GM12878 (cell line): ENCODE measurements at regions not wholly inside any gene's neighbourhood (a gene's known extent, or its start where the extent isn't known, plus 50 kb on each side); places are given as distances from the start of the nearest gene placed in this dataset.

Experiments
- ATAC-seq: fragments of 200-7000 bp; cut with Tn5 transposase; 3 replicates; pipeline ENCODE4 v1.9.1; 2020; ENCODE audit warnings: mild to moderate bottlenecking, moderate library complexity
- BruUV-seq: library from RNA; stranded (reverse); fragments of 400-500 nt; replicated peaks from 2 replicates; lab custom pipeline; 2021; lab: Mats Ljungman, UMichigan
- CTCF ChIA-PET: fragments of 300-600 bp; sonication (Branson Sonifier 250); formaldehyde crosslinking; extraction: SDS; loops from one replicate; lab custom pipeline; 2021; ENCODE audit warnings: inconsistent platforms; lab: Yijun Ruan, JAX
- POLR2A ChIA-PET: fragments of 350-600 bp; formaldehyde crosslinking; extraction: SDS; loops from one replicate; lab custom pipeline; 2021; ENCODE audit warnings: inconsistent platforms; lab: Charles Lee
- RAD21 ChIA-PET: fragments of 300-600 bp; sonication (Branson Sonifier 250); formaldehyde crosslinking; loops from one replicate; lab custom pipeline; 2023; ENCODE audit warnings: antibody characterized with exemption; ENCODE audit not compliant: unreplicated experiment; lab: Charles Lee
- SMC1A ChIA-PET: fragments of 300-600 bp; sonication (Branson Sonifier 250); formaldehyde crosslinking; loops from one replicate; lab custom pipeline; 2023; ENCODE audit not compliant: unreplicated experiment, uncharacterized antibody; lab: Charles Lee
- DNase-seq: peaks from one replicate; pipeline ENCODE4 v3.0.0-alpha.2; 2011; ENCODE audit warnings: low read depth, low spot score
- FAIRE-seq: peaks from 3 replicates; lab custom pipeline; 2011; peaks lifted over from hg19 to GRCh38; lab: Jason Lieb, UNC
- H2AFZ ChIP-seq: 2 replicates; pipeline ENCODE4 v1.6.0; 2011; ENCODE audit warnings: low read depth, low read length, control low read depth; ENCODE audit not compliant: control insufficient read depth
- H3K27ac ChIP-seq: 2 replicates; pipeline ENCODE4 v1.5.1; 2011; ENCODE audit warnings: control low read depth; ENCODE audit not compliant: control insufficient read depth, insufficient read depth
- H3K27me3 ChIP-seq, 2 experiments: replicated peaks in 1 of 2; 2 replicates each; pipeline versions ENCODE4 v1.6.0 to v1.6.1; 2011; ENCODE audit warnings: low read length in 1 of 2; ENCODE audit not compliant: control insufficient read depth in 2 of 2, insufficient read depth in 2 of 2
- H3K36me3 ChIP-seq, 2 experiments: 2 replicates each; pipeline ENCODE4 v1.5.1; 2011; ENCODE audit warnings: low read length in 1 of 2; ENCODE audit not compliant: control insufficient read depth in 2 of 2, insufficient read depth in 2 of 2
- H3K4me1 ChIP-seq: 2 replicates; pipeline ENCODE4 v1.6.1; 2011; ENCODE audit warnings: mild to moderate bottlenecking, low read length, moderate library complexity, mixed read lengths; ENCODE audit not compliant: control insufficient read depth, insufficient read depth
- H3K4me2 ChIP-seq: 2 replicates; pipeline ENCODE4 v1.6.0; 2011; ENCODE audit warnings: control low read depth; ENCODE audit not compliant: control insufficient read depth, insufficient read depth
- H3K4me3 ChIP-seq: fragments of 200-600 bp; sonication (generic); 2 replicates; pipeline ENCODE4 v1.5.1; 2016
- H3K79me2 ChIP-seq: 2 replicates; pipeline ENCODE4 v1.6.0; 2011; ENCODE audit warnings: low read length; ENCODE audit not compliant: control insufficient read depth, insufficient read depth
- H3K9ac ChIP-seq: 2 replicates; pipeline ENCODE4 v1.8.0; 2011; ENCODE audit warnings: low read length, control low read depth, mixed read lengths; ENCODE audit not compliant: control insufficient read depth, insufficient read depth
- H3K9me3 ChIP-seq: replicated peaks from 3 replicates; pipeline ENCODE4 v1.5.1; 2011; ENCODE audit warnings: mild to moderate bottlenecking, low read length; ENCODE audit not compliant: control insufficient read depth, insufficient read depth
- H4K20me1 ChIP-seq: 2 replicates; pipeline ENCODE4 v1.6.0; 2011; ENCODE audit not compliant: control insufficient read depth, insufficient read depth
- BCL11A ChIP-seq: IDR thresholded peaks from 2 replicates; pipeline ENCODE4 v1.6.1; 2011; ENCODE audit warnings: low read depth, low read length
- BHLHE40 ChIP-seq, 2 experiments: fragments of 450-650 bp in 1 of 2; IDR thresholded peaks; 2 replicates each; pipeline ENCODE4 v1.6.1; 2011 to 2017; ENCODE audit warnings: low read depth in 2 of 2, borderline replicate concordance in 1 of 2, improper control_type of control experiment in 1 of 2, low read length in 1 of 2, mild to moderate bottlenecking in 1 of 2
- BRCA1 ChIP-seq: IDR thresholded peaks from 2 replicates; pipeline ENCODE4 v1.6.1; 2011; ENCODE audit warnings: low read depth, low read length, improper control_type of control experiment
- CBFB ChIP-seq: IDR thresholded peaks from 2 replicates; pipeline ENCODE4 v1.6.1; 2016; ENCODE audit warnings: antibody characterized with exemption, low read depth
- CEBPZ ChIP-seq: fragments of 150-350 bp; IDR thresholded peaks from 2 replicates; pipeline ENCODE4 v1.6.1; 2016; ENCODE audit warnings: low read depth, low read length
- CHD4 ChIP-seq: fragments of 200-600 bp; sonication (generic); IDR thresholded peaks from 2 replicates; pipeline ENCODE4 v1.6.1; 2016; ENCODE audit warnings: mild to moderate bottlenecking
- FOXK2 ChIP-seq: fragments of 450-650 bp; IDR thresholded peaks from 2 replicates; pipeline ENCODE4 v1.6.1; 2017; ENCODE audit warnings: mild to moderate bottlenecking, moderate library complexity
- IRF5 ChIP-seq: fragments of 450-650 bp; IDR thresholded peaks from 2 replicates; pipeline ENCODE4 v1.6.1; 2017; ENCODE audit warnings: borderline replicate concordance
- MTA2 ChIP-seq: fragments of 450-650 bp; IDR thresholded peaks from 2 replicates; pipeline ENCODE4 v1.6.1; 2016; ENCODE audit warnings: low read depth, mild to moderate bottlenecking, moderate library complexity
- NFXL1 ChIP-seq: fragments of 450-650 bp; IDR thresholded peaks from 2 replicates; pipeline ENCODE4 v1.6.1; 2017; ENCODE audit warnings: antibody characterized with exemption, mild to moderate bottlenecking, borderline replicate concordance
- NR2F1 ChIP-seq: fragments of 450-650 bp; conservative IDR thresholded peaks from 2 replicates; pipeline ENCODE4 v1.6.1; 2017; ENCODE audit warnings: mild to moderate bottlenecking
- PAX8 ChIP-seq: fragments of 450-650 bp; IDR thresholded peaks from 2 replicates; pipeline ENCODE4 v1.6.1; 2017; ENCODE audit warnings: mild to moderate bottlenecking, moderate library complexity
- POU2F2 ChIP-seq: IDR thresholded peaks from 3 replicates; pipeline ENCODE4 v1.6.1; 2011; ENCODE audit warnings: low read depth, mild to moderate bottlenecking, low read length, borderline replicate concordance
- SMAD5 ChIP-seq: IDR thresholded peaks from 2 replicates; pipeline ENCODE4 v1.6.1; 2016; ENCODE audit warnings: antibody characterized with exemption, low read depth
- SREBF1 ChIP-seq: IDR thresholded peaks from 2 replicates; pipeline ENCODE4 v1.6.1; 2012; ENCODE audit warnings: mild to moderate bottlenecking, low read length
- TARDBP ChIP-seq: IDR thresholded peaks from 2 replicates; pipeline ENCODE4 v1.6.1; 2016; ENCODE audit warnings: borderline replicate concordance
- TBL1XR1 ChIP-seq: IDR thresholded peaks from 2 replicates; pipeline ENCODE4 v1.6.1; 2012; ENCODE audit warnings: low read depth, low read length, improper control_type of control experiment
- WGBS: methylation state at CpG from one replicate; pipeline ENCODE4 v1.1.6; 2016; ENCODE audit warnings: low lambda C conversion rate; ENCODE audit not compliant: insufficient replicate concordance, insufficient coverage; ENCODE audit errors: missing lambda C conversion rate; 5-methylcytosine and 5-hydroxymethylcytosine counted together
- in situ Hi-C: fragments of 300-500 bp; cut with MboI; formaldehyde crosslinking; loops from 9 replicates; pipeline ENCODE4 v1.14.3; 2018; ENCODE audit warnings: mixed read lengths
- intact Hi-C: fragments of 100-400 bp; cut with micrococcal nuclease; formaldehyde crosslinking; loops from one replicate; pipeline ENCODE4 v1.14.2; 2022; ENCODE audit not compliant: unreplicated experiment
- TF ChIP-seq, protein P1 (sequence below), 3 experiments: IDR thresholded peaks in 2 of 3; conservative IDR thresholded peaks in 1 of 3; 2 replicates each; pipeline ENCODE4 v1.5.1; 2011; ENCODE audit warnings: low read depth in 3 of 3, low read length in 3 of 3, mild to moderate bottlenecking in 3 of 3, control low read depth in 2 of 3, moderate library complexity in 2 of 3, inconsistent platforms in 1 of 3, mixed read lengths in 1 of 3; ENCODE audit not compliant: control insufficient read depth in 2 of 3, insufficient read depth in 1 of 3; ENCODE audit errors: extremely low read depth in 1 of 3
- TF ChIP-seq, protein P2 (sequence below): IDR thresholded peaks from 2 replicates; pipeline ENCODE4 v1.6.1; 2011; ENCODE audit warnings: borderline replicate concordance, low read depth, mild to moderate bottlenecking, moderate library complexity, low read length; ENCODE audit not compliant: insufficient read depth, poor library complexity, severe bottlenecking

DNA sequence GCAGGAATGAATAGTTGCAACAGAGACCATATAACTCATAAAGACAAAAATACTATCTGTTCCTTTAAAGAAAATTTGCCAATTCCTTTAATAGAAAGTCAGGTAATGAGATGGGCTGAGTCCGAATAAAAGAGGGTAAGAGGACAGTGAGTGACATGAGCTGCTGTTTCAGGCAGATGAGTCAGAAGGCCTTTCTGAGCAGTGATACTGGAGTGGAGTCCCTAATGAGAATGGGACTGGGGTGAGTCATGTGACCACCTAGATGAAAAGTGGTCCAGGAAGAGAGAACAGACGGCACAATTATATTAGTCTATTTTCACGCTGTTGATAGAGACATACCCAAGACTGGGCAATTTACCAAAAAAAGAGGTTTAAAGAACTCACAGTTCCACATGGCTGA is 393.7 kb downstream of the BCL11B start:
- H4K20me1 ChIP-seq: no peaks in the 10 kb centered on the region
- H3K79me2 ChIP-seq: no peaks in the 10 kb centered on the region
- H3K36me3 ChIP-seq: no peaks in the 10 kb centered on the region
- intact Hi-C loops (no loop called here), in situ Hi-C loops (no loop called here)
- ChIA-PET CTCF (no interaction called here), SMC1A (no interaction called here), RAD21 (no interaction called here), POLR2A (no interaction called here)
- ATAC-seq: no peak
- BruUV-seq: no TSS peak
- no peak overlapping the region for H3K9ac ChIP-seq
- H3K27me3 ChIP-seq: no peaks in the 10 kb centered on the region
- no peak overlapping the region for H3K4me3 ChIP-seq
- no peak overlapping the region for H3K27ac ChIP-seq
- 32% methylated on average over 3 of the region's 3 CpGs for WGBS
- DNase-seq: no peak
- FAIRE-seq: no peak
- no peak overlapping the region for H3K4me2 ChIP-seq
- H2AFZ ChIP-seq: no peak overlapping the region
- H3K9me3 ChIP-seq: no peaks in the 10 kb centered on the region
- H3K4me1 ChIP-seq: no peaks in the 10 kb centered on the region
- TF ChIP-seq BCL11A: no peak
- TF ChIP-seq BRCA1: no peak
- no peak for TF ChIP-seq BHLHE40 (IDR thresholded peaks at IDR 0.05; ENCODE audit: borderline replicate concordance in 1 of 2, low read depth in 2 of 2, low read length in 1 of 2)
- no peak for TF ChIP-seq CBFB
- no peak for TF ChIP-seq MTA2
- no peak for TF ChIP-seq FOXK2
- TF ChIP-seq, protein P1, sequence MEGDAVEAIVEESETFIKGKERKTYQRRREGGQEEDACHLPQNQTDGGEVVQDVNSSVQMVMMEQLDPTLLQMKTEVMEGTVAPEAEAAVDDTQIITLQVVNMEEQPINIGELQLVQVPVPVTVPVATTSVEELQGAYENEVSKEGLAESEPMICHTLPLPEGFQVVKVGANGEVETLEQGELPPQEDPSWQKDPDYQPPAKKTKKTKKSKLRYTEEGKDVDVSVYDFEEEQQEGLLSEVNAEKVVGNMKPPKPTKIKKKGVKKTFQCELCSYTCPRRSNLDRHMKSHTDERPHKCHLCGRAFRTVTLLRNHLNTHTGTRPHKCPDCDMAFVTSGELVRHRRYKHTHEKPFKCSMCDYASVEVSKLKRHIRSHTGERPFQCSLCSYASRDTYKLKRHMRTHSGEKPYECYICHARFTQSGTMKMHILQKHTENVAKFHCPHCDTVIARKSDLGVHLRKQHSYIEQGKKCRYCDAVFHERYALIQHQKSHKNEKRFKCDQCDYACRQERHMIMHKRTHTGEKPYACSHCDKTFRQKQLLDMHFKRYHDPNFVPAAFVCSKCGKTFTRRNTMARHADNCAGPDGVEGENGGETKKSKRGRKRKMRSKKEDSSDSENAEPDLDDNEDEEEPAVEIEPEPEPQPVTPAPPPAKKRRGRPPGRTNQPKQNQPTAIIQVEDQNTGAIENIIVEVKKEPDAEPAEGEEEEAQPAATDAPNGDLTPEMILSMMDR (IDR thresholded peaks at IDR 0.05 in 2 of 3, conservative IDR thresholded peaks at IDR 0.05 in 1 of 3; ENCODE audit: control insufficient read depth in 2 of 3, extremely low read depth in 1 of 3, insufficient read depth in 1 of 3, low read depth in 3 of 3, low read length in 3 of 3): no peak
- TF ChIP-seq CHD4: no peak
- no peak for TF ChIP-seq NR2F1
- TF ChIP-seq, protein P2, sequence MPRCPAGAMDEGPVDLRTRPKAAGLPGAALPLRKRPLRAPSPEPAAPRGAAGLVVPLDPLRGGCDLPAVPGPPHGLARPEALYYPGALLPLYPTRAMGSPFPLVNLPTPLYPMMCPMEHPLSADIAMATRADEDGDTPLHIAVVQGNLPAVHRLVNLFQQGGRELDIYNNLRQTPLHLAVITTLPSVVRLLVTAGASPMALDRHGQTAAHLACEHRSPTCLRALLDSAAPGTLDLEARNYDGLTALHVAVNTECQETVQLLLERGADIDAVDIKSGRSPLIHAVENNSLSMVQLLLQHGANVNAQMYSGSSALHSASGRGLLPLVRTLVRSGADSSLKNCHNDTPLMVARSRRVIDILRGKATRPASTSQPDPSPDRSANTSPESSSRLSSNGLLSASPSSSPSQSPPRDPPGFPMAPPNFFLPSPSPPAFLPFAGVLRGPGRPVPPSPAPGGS: no peak
- TF ChIP-seq POU2F2: no peak
- TF ChIP-seq CEBPZ: no peak
- TF ChIP-seq NFXL1: no peak
- TF ChIP-seq TBL1XR1: no peak
- TF ChIP-seq TARDBP: no peak
- TF ChIP-seq PAX8: no peak
- TF ChIP-seq SREBF1: no peak
- TF ChIP-seq SMAD5: no peak
- TF ChIP-seq IRF5: no peak
